ENCODE measurements at regions not wholly inside any gene's neighbourhood (a gene's known extent, or its start where the extent isn't known, plus 50 kb on each side); places are given as distances from the start of the nearest gene placed in this dataset.

GRCh38 chr3:170751899-170752293 is 118.1 kb downstream of the RPL22L1 start:
- Histone ChIP-seq H3K27me3 (replicated peaks in 1 of 4; ENCODE audit: control extremely low read depth in 1 of 4, control insufficient read depth in 3 of 4, insufficient read depth in 4 of 4, low read length in 3 of 4) (peaks cover 0 to 8% (median 4%) of the 10 kb centered on the region in 4 experiments), H3K27ac (ENCODE audit: low read length in 2 of 2) (no peak overlapping the region), H2AFZ (ENCODE audit: insufficient read depth, low read depth, low read length, poor library complexity, severe bottlenecking) (no peak overlapping the region), H3K79me2 (ENCODE audit: control insufficient read depth, insufficient read depth, low read length) (no peaks in the 10 kb centered on the region), H4K20me1 (ENCODE audit: control insufficient read depth, insufficient read depth, low read length, poor library complexity, severe bottlenecking) (no peaks in the 10 kb centered on the region), H3K4me3 (ENCODE audit: control extremely low read depth in 1 of 5, extremely low read depth in 1 of 5, insufficient read depth in 1 of 5, low read depth in 2 of 5, low read length in 4 of 5) (no peak overlapping the region), H3K9ac (ENCODE audit: low read length) (no peak overlapping the region), H3K4me2 (replicated peaks; ENCODE audit: low read depth, low read length, poor library complexity, severe bottlenecking) (no peak overlapping the region), H3K9me3 (ENCODE audit: control extremely low read depth in 1 of 3, control insufficient read depth in 2 of 3, insufficient read depth in 1 of 3, low read length in 2 of 3) (no peaks in the 10 kb centered on the region), H3K4me1 (ENCODE audit: control insufficient read depth in 2 of 2, insufficient read depth in 2 of 2, low read length in 2 of 2) (no peaks in the 10 kb centered on the region), H3K36me3 (replicated peaks in 1 of 2; ENCODE audit: control extremely low read depth in 1 of 2, control insufficient read depth in 1 of 2, extremely low read depth in 1 of 2, insufficient read depth in 2 of 2, low read length in 1 of 2) (no peaks in the 10 kb centered on the region)
- Mint-ChIP-seq H3K4me3 (no peak overlapping the region), H3K27me3 (peaks cover 51% of the 10 kb centered on the region), H3K9me3 (ENCODE audit: insufficient read depth) (no peaks in the 10 kb centered on the region), H3K27ac (no peak overlapping the region), H3K4me1 (no peaks in the 10 kb centered on the region)
- TF ChIP-seq CTCF (IDR thresholded peaks at IDR 0.05) (no peak), EZH2 (IDR thresholded peaks at IDR 0.05; ENCODE audit: borderline replicate concordance, insufficient read depth, low read depth, low read length, poor library complexity, severe bottlenecking) (no peak)
- POLR2A ChIA-PET: no interaction called here
- ATAC-seq (ENCODE audit: low read depth) (no peak), DNase-seq (no peak)
- CTCF ChIA-PET: no interaction called here
- intact Hi-C loops (cut with micrococcal nuclease): no loop called here

- no peaks in the 10 kb centered on the region for H3K9me3 ChIP-seq (ENCODE audit: control extremely low read depth in 1 of 3, control insufficient read depth in 2 of 3, insufficient read depth in 1 of 3, low read length in 2 of 3)
Measured at GRCh38 chr3:170751083-170751898, 118.7 kb downstream of the RPL22L1 start.

More at GRCh38 chr3:170751083-170751898, 118.7 kb downstream of the RPL22L1 start:
- Mint-ChIP-seq H3K27me3 (peaks cover 56% of the 10 kb centered on the region), H3K27ac (no peak overlapping the region), H3K4me1 (no peaks in the 10 kb centered on the region), H3K9me3 (ENCODE audit: insufficient read depth) (no peaks in the 10 kb centered on the region), H3K4me3 (no peak overlapping the region)
- H3K9ac ChIP-seq (ENCODE audit: low read length): no peak overlapping the region
- H3K36me3 ChIP-seq (replicated peaks in 1 of 2; ENCODE audit: control extremely low read depth in 1 of 2, control insufficient read depth in 1 of 2, extremely low read depth in 1 of 2, insufficient read depth in 2 of 2, low read length in 1 of 2): no peaks in the 10 kb centered on the region
- intact Hi-C loops (cut with micrococcal nuclease): no loop called here
- H3K79me2 ChIP-seq (ENCODE audit: control insufficient read depth, insufficient read depth, low read length): no peaks in the 10 kb centered on the region
- H3K27ac ChIP-seq (ENCODE audit: low read length in 2 of 2): no peak overlapping the region
- POLR2A ChIA-PET: no interaction called here
- no peak overlapping the region for H2AFZ ChIP-seq (ENCODE audit: insufficient read depth, low read depth, low read length, poor library complexity, severe bottlenecking)
- H3K27me3 ChIP-seq (replicated peaks in 1 of 4; ENCODE audit: control extremely low read depth in 1 of 4, control insufficient read depth in 3 of 4, insufficient read depth in 4 of 4, low read length in 3 of 4): peaks cover 0 to 8% (median 4%) of the 10 kb centered on the region in 4 experiments
- ATAC-seq (ENCODE audit: low read depth) (no peak), DNase-seq (no peak)
- no peaks in the 10 kb centered on the region for H3K4me1 ChIP-seq (ENCODE audit: control insufficient read depth in 2 of 2, insufficient read depth in 2 of 2, low read length in 2 of 2)
- TF ChIP-seq EZH2 (IDR thresholded peaks at IDR 0.05; ENCODE audit: borderline replicate concordance, insufficient read depth, low read depth, low read length, poor library complexity, severe bottlenecking) (no peak), CTCF (IDR thresholded peaks at IDR 0.05) (no peak)
- no peaks in the 10 kb centered on the region for H4K20me1 ChIP-seq (ENCODE audit: control insufficient read depth, insufficient read depth, low read length, poor library complexity, severe bottlenecking)
- CTCF ChIA-PET: no interaction called here
- H3K4me3 ChIP-seq (ENCODE audit: control extremely low read depth in 1 of 5, extremely low read depth in 1 of 5, insufficient read depth in 1 of 5, low read depth in 2 of 5, low read length in 4 of 5): no peak overlapping the region
- H3K4me2 ChIP-seq (replicated peaks; ENCODE audit: low read depth, low read length, poor library complexity, severe bottlenecking): no peak overlapping the region
- 40% methylated on average over 1 of the region's 3 CpGs for WGBS (ENCODE audit: insufficient coverage)
